ENCODE measurements at regions not wholly inside any gene's neighbourhood (a gene's known extent, or its start where the extent isn't known, plus 50 kb on each side); places are given as distances from the start of the nearest gene placed in this dataset.

- no peaks in the 10 kb centered on the region for H3K36me3 ChIP-seq (ENCODE audit: low read depth)
- no peaks in the 10 kb centered on the region for H4K20me1 ChIP-seq (ENCODE audit: insufficient read depth)
- no peak overlapping the region for H3K4me3 ChIP-seq
- no peaks in the 10 kb centered on the region for H3K9me3 ChIP-seq (ENCODE audit: low read depth)
- in situ Hi-C loops (cut with MboI): no loop called here
- no peak overlapping the region for H3K4me2 ChIP-seq (ENCODE audit: unreplicated experiment)
- no peak for TF ChIP-seq EZH2phosphoT487 (IDR thresholded peaks at IDR 0.05; ENCODE audit: insufficient read depth, low read depth)
- TF ChIP-seq EZH2 (IDR thresholded peaks at IDR 0.05; ENCODE audit: insufficient read depth, poor library complexity, severe bottlenecking): no peak
- H3K27me3 ChIP-seq (replicated peaks; ENCODE audit: insufficient read depth): no peaks in the 10 kb centered on the region
- no peak overlapping the region for H3K9ac ChIP-seq
- 0 out of 2 replicates have a peak, but pooled peaks cover 8% of the 10 kb centered on the region for H3K4me1 ChIP-seq (ENCODE audit: insufficient read depth)
- no peaks in the 10 kb centered on the region; the same call in 1 of the 2 replicates for H3K9me2 ChIP-seq (ENCODE audit: insufficient read depth)
- H3F3A ChIP-seq (ENCODE audit: insufficient read depth): no peaks in the 10 kb centered on the region
- WGBS, 2 experiments (ENCODE audit: low coverage in 1 of 2, low lambda C conversion rate in 2 of 2, missing lambda C conversion rate in 2 of 2): 68 to 80% methylated on average over 4 of the region's 4 CpGs
- no peaks in the 10 kb centered on the region for H3K79me2 ChIP-seq (ENCODE audit: insufficient read depth)
- no peak overlapping the region for H3K27ac ChIP-seq
- no peak overlapping the region for H2AFZ ChIP-seq
- no peak for DNase-seq
Measured at GRCh38 chr21:28371713-28372112, 621.0 kb downstream of the LTN1 start.

- Histone ChIP-seq H4K20me1 (ENCODE audit: insufficient read depth) (no peaks in the 10 kb centered on the region), H3K4me1 (ENCODE audit: insufficient read depth) (no peaks in the 10 kb centered on the region), H3K4me2 (ENCODE audit: unreplicated experiment) (no peak overlapping the region), H3K9ac (no peak overlapping the region), H3K4me3 (no peak overlapping the region), H3K9me3 (ENCODE audit: low read depth) (no peaks in the 10 kb centered on the region), H3K27me3 (replicated peaks; ENCODE audit: insufficient read depth) (no peaks in the 10 kb centered on the region), H3F3A (ENCODE audit: insufficient read depth) (no peaks in the 10 kb centered on the region), H3K79me2 (ENCODE audit: insufficient read depth) (no peaks in the 10 kb centered on the region), H3K9me2 (ENCODE audit: insufficient read depth) (no peaks in the 10 kb centered on the region), H3K36me3 (ENCODE audit: low read depth) (no peaks in the 10 kb centered on the region), H2AFZ (no peak overlapping the region), H3K27ac (no peak overlapping the region)
- DNase-seq: no peak
- no peak for TF ChIP-seq EZH2 (IDR thresholded peaks at IDR 0.05; ENCODE audit: insufficient read depth, poor library complexity, severe bottlenecking)
- TF ChIP-seq EZH2phosphoT487 (IDR thresholded peaks at IDR 0.05; ENCODE audit: insufficient read depth, low read depth): no peak
- in situ Hi-C loops (cut with MboI): no loop called here
Measured at GRCh38 chr21:28359300-28359699, 633.4 kb downstream of the LTN1 start.

GRCh38 chr21:28358702-28359101 lies 634.0 kb downstream of the LTN1 start:
- H3K4me1 ChIP-seq (ENCODE audit: insufficient read depth): no peaks in the 10 kb centered on the region
- H4K20me1 ChIP-seq (ENCODE audit: insufficient read depth): no peaks in the 10 kb centered on the region
- no peak overlapping the region for H3K4me3 ChIP-seq
- DNase-seq: no peak
- H2AFZ ChIP-seq: no peak overlapping the region
- no peak overlapping the region for H3K9ac ChIP-seq
- no peaks in the 10 kb centered on the region for H3K9me3 ChIP-seq (ENCODE audit: low read depth)
- no peaks in the 10 kb centered on the region for H3K36me3 ChIP-seq (ENCODE audit: low read depth)
- no peak overlapping the region for H3K27ac ChIP-seq
- 75 to 77% methylated on average over 4 of the region's 4 CpGs for WGBS, 2 experiments (ENCODE audit: low coverage in 1 of 2, low lambda C conversion rate in 2 of 2, missing lambda C conversion rate in 2 of 2)
- no peaks in the 10 kb centered on the region for H3K27me3 ChIP-seq (replicated peaks; ENCODE audit: insufficient read depth)
- in situ Hi-C loops (cut with MboI): no loop called here
- no peaks in the 10 kb centered on the region for H3K79me2 ChIP-seq (ENCODE audit: insufficient read depth)
- H3K4me2 ChIP-seq (ENCODE audit: unreplicated experiment): no peak overlapping the region
- no peaks in the 10 kb centered on the region for H3K9me2 ChIP-seq (ENCODE audit: insufficient read depth)
- TF ChIP-seq EZH2phosphoT487 (IDR thresholded peaks at IDR 0.05; ENCODE audit: insufficient read depth, low read depth): no peak
- no peak for TF ChIP-seq EZH2 (IDR thresholded peaks at IDR 0.05; ENCODE audit: insufficient read depth, poor library complexity, severe bottlenecking)
- no peaks in the 10 kb centered on the region for H3F3A ChIP-seq (ENCODE audit: insufficient read depth)

GRCh38 chr21:28358170-28358569 lies 634.5 kb downstream of the LTN1 start:
- no peaks in the 10 kb centered on the region for H3K4me1 ChIP-seq (ENCODE audit: insufficient read depth)
- H3K9me3 ChIP-seq (ENCODE audit: low read depth): no peaks in the 10 kb centered on the region
- no peak overlapping the region for H3K4me3 ChIP-seq
- no peaks in the 10 kb centered on the region for H3K9me2 ChIP-seq (ENCODE audit: insufficient read depth)
- H3K9ac ChIP-seq: no peak overlapping the region
- no peaks in the 10 kb centered on the region for H3K79me2 ChIP-seq (ENCODE audit: insufficient read depth)
- H4K20me1 ChIP-seq (ENCODE audit: insufficient read depth): no peaks in the 10 kb centered on the region
- H3K27ac ChIP-seq: no peak overlapping the region
- H3K4me2 ChIP-seq (ENCODE audit: unreplicated experiment): no peak overlapping the region
- TF ChIP-seq EZH2phosphoT487 (IDR thresholded peaks at IDR 0.05; ENCODE audit: insufficient read depth, low read depth) (no peak), EZH2 (IDR thresholded peaks at IDR 0.05; ENCODE audit: insufficient read depth, poor library complexity, severe bottlenecking) (no peak)
- WGBS, 2 experiments (ENCODE audit: low coverage in 1 of 2, low lambda C conversion rate in 2 of 2, missing lambda C conversion rate in 2 of 2): 26 to 32% methylated on average over 1 of the region's 1 CpG
- H3F3A ChIP-seq (ENCODE audit: insufficient read depth): no peaks in the 10 kb centered on the region
- H3K27me3 ChIP-seq (replicated peaks; ENCODE audit: insufficient read depth): no peaks in the 10 kb centered on the region
- in situ Hi-C loops (cut with MboI): no loop called here
- H2AFZ ChIP-seq: no peak overlapping the region
- H3K36me3 ChIP-seq (ENCODE audit: low read depth): no peaks in the 10 kb centered on the region
- no peak for DNase-seq

GRCh38 chr21:28357743-28358142 lies 634.9 kb downstream of the LTN1 start:
- Histone ChIP-seq H3K4me3 (no peak overlapping the region), H3K36me3 (ENCODE audit: low read depth) (no peaks in the 10 kb centered on the region), H3K27ac (no peak overlapping the region), H3K27me3 (replicated peaks; ENCODE audit: insufficient read depth) (no peaks in the 10 kb centered on the region), H3K9me2 (ENCODE audit: insufficient read depth) (no peaks in the 10 kb centered on the region), H3K4me1 (ENCODE audit: insufficient read depth) (no peaks in the 10 kb centered on the region), H3K4me2 (ENCODE audit: unreplicated experiment) (no peak overlapping the region), H3K79me2 (ENCODE audit: insufficient read depth) (no peaks in the 10 kb centered on the region), H2AFZ (no peak overlapping the region), H3F3A (ENCODE audit: insufficient read depth) (no peaks in the 10 kb centered on the region), H4K20me1 (ENCODE audit: insufficient read depth) (no peaks in the 10 kb centered on the region), H3K9ac (no peak overlapping the region), H3K9me3 (ENCODE audit: low read depth) (no peaks in the 10 kb centered on the region)
- TF ChIP-seq EZH2 (IDR thresholded peaks at IDR 0.05; ENCODE audit: insufficient read depth, poor library complexity, severe bottlenecking) (no peak), EZH2phosphoT487 (IDR thresholded peaks at IDR 0.05; ENCODE audit: insufficient read depth, low read depth) (no peak)
- DNase-seq: no peak
- in situ Hi-C loops (cut with MboI): no loop called here
- 82 to 84% methylated on average over 3 of the region's 3 CpGs for WGBS, 2 experiments (ENCODE audit: low coverage in 1 of 2, low lambda C conversion rate in 2 of 2, missing lambda C conversion rate in 2 of 2)

Measured in GM23248 (cell line).